ENCODE measurements at regions not wholly inside any gene's neighbourhood (a gene's known extent, or its start where the extent isn't known, plus 50 kb on each side); places are given as distances from the start of the nearest gene placed in this dataset.

DNA sequence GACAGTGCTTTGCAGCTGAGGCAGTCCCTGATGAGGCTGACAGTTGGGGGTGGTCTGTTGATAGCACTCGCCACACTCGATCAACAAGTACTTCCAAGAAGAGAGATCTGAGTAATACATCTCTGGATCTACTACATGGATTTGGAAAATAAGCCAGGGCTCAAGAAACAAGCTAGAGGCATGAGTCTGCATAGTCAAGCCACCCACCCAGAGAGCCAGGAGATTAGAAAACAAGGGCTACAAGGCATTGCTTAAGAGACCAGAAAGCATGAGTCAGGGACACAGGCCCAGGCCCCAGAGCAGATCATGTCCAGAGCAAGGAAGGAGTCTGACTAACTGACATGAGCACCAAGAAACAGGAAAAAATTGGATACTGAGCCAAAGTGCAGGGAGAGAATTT, 196.9 kb upstream of the CWC22 start (continued):
- TF ChIP-seq ZBTB7A (tag by site-specific recombination; IDR thresholded peaks at IDR 0.05; ENCODE audit: low read depth): no peak
- TF ChIP-seq, protein P1, sequence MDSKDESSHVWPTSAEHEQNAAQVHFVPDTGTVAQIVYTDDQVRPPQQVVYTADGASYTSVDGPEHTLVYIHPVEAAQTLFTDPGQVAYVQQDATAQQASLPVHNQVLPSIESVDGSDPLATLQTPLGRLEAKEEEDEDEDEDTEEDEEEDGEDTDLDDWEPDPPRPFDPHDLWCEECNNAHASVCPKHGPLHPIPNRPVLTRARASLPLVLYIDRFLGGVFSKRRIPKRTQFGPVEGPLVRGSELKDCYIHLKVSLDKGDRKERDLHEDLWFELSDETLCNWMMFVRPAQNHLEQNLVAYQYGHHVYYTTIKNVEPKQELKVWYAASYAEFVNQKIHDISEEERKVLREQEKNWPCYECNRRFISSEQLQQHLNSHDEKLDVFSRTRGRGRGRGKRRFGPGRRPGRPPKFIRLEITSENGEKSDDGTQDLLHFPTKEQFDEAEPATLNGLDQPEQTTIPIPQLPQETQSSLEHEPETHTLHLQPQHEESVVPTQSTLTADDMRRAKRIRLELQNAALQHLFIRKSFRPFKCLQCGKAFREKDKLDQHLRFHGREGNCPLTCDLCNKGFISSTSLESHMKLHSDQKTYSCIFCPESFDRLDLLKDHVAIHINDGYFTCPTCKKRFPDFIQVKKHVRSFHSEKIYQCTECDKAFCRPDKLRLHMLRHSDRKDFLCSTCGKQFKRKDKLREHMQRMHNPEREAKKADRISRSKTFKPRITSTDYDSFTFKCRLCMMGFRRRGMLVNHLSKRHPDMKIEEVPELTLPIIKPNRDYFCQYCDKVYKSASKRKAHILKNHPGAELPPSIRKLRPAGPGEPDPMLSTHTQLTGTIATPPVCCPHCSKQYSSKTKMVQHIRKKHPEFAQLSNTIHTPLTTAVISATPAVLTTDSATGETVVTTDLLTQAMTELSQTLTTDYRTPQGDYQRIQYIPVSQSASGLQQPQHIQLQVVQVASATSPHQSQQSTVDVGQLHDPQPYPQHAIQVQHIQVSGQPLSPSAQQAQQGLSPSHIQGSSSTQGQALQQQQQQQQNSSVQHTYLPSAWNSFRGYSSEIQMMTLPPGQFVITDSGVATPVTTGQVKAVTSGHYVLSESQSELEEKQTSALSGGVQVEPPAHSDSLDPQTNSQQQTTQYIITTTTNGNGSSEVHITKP (tag by site-specific recombination; IDR thresholded peaks at IDR 0.05): no peak
- no peak for TF ChIP-seq ZNF664 (tag by site-specific recombination; IDR thresholded peaks at IDR 0.05)

DNA sequence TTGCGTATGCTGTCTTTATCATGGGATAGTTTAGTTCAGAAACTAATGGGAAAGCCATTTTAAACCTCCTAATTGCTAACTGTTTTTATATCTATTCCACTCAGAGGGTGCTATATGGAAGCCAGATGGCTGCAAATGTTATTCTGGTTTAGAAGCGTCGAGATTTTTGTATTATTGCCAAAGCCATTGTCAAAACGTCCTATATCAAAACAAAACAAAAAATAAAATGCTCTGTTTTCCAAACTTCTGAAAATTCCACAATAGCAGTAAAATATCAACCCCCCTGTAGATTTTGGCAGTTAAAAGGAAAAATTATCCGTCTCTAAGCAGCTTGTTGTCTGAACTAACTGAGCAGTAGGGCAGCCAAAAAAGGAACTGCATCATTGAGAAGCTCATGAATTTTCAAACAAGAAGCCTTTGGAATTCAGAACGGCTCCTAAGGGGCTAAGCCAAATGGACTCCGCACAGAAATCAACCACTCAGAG, 195.4 kb upstream of the CWC22 start:
- ChIA-PET POLR2A (no interaction called here), CTCF (no interaction called here)
- no peak overlapping the region for H3K27ac ChIP-seq (ENCODE audit: extremely low read depth, low read depth, low read length)
- no peak overlapping the region for H3K4me3 ChIP-seq (ENCODE audit: low read depth, low read length)
- H3K9me3 ChIP-seq (ENCODE audit: control insufficient read depth, insufficient read depth, low read depth, low read length): no peaks in the 10 kb centered on the region
- H3K36me3 ChIP-seq (ENCODE audit: control insufficient read depth in 2 of 2, insufficient read depth in 1 of 2, low read length in 2 of 2): no peaks in the 10 kb centered on the region
- TF ChIP-seq TCF7L2 (IDR thresholded peaks at IDR 0.05; ENCODE audit: borderline replicate concordance, low read depth, low read length): no peak
- TF ChIP-seq, protein P2, sequence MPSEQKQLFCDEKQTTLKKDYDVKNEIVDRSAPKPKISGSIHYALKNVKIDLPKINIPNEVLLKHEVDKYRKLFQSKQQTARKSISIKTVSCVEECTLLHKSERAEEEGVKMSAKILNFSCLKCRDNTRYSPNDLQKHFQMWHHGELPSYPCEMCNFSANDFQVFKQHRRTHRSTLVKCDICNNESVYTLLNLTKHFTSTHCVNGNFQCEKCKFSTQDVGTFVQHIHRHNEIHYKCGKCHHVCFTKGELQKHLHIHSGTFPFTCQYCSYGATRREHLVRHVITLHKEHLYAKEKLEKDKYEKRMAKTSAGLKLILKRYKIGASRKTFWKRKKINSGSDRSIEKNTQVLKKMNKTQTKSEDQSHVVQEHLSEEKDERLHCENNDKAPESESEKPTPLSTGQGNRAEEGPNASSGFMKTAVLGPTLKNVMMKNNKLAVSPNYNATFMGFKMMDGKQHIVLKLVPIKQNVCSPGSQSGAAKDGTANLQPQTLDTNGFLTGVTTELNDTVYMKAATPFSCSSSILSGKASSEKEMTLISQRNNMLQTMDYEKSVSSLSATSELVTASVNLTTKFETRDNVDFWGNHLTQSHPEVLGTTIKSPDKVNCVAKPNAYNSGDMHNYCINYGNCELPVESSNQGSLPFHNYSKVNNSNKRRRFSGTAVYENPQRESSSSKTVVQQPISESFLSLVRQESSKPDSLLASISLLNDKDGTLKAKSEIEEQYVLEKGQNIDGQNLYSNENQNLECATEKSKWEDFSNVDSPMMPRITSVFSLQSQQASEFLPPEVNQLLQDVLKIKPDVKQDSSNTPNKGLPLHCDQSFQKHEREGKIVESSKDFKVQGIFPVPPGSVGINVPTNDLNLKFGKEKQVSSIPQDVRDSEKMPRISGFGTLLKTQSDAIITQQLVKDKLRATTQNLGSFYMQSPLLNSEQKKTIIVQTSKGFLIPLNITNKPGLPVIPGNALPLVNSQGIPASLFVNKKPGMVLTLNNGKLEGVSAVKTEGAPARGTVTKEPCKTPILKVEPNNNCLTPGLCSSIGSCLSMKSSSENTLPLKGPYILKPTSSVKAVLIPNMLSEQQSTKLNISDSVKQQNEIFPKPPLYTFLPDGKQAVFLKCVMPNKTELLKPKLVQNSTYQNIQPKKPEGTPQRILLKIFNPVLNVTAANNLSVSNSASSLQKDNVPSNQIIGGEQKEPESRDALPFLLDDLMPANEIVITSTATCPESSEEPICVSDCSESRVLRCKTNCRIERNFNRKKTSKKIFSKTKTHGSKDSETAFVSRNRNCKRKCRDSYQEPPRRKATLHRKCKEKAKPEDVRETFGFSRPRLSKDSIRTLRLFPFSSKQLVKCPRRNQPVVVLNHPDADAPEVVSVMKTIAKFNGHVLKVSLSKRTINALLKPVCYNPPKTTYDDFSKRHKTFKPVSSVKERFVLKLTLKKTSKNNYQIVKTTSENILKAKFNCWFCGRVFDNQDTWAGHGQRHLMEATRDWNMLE (tag by site-specific recombination; conservative IDR thresholded peaks at IDR 0.05; ENCODE audit: low read depth): no peak
- TF ChIP-seq ZNF830 (tag by site-specific recombination; IDR thresholded peaks at IDR 0.05; ENCODE audit: low read depth): no peak
- no peak for TF ChIP-seq ZNF768 (tag by site-specific recombination; IDR thresholded peaks at IDR 0.05)
- TF ChIP-seq SCRT1 (tag by site-specific recombination; IDR thresholded peaks at IDR 0.05; ENCODE audit: borderline replicate concordance): no peak
- no peak for TF ChIP-seq ZSCAN18 (tag by site-specific recombination; IDR thresholded peaks at IDR 0.05)
- TF ChIP-seq ZNF335 (tag by site-specific recombination; conservative IDR thresholded peaks at IDR 0.05): no peak
- no peak for TF ChIP-seq ZNF529 (tag by site-specific recombination; IDR thresholded peaks at IDR 0.05; ENCODE audit: insufficient replicate concordance)
- TF ChIP-seq ZNF23 (tag by site-specific recombination; IDR thresholded peaks at IDR 0.05; ENCODE audit: borderline replicate concordance): no peak
- no peak for TF ChIP-seq ZNF10 (tag by site-specific recombination; IDR thresholded peaks at IDR 0.05)
- TF ChIP-seq ZFP41 (tag by site-specific recombination; IDR thresholded peaks at IDR 0.05; ENCODE audit: borderline replicate concordance): no peak
- TF ChIP-seq ZNF510 (tag by site-specific recombination; IDR thresholded peaks at IDR 0.05; ENCODE audit: insufficient replicate concordance): no peak
- no peak for TF ChIP-seq ZNF473 (tag by site-specific recombination; IDR thresholded peaks at IDR 0.05)
- TF ChIP-seq BCL11B (tag by site-specific recombination; IDR thresholded peaks at IDR 0.05; ENCODE audit: low read depth): no peak
- TF ChIP-seq ZBTB6 (tag by site-specific recombination; IDR thresholded peaks at IDR 0.05): no peak
- TF ChIP-seq ZNF175 (tag by site-specific recombination; IDR thresholded peaks at IDR 0.05): no peak
- no peak for TF ChIP-seq ZNF626 (tag by site-specific recombination; IDR thresholded peaks at IDR 0.05)
- no peak for TF ChIP-seq ZNF560 (tag by site-specific recombination; IDR thresholded peaks at IDR 0.05; ENCODE audit: borderline replicate concordance)
- TF ChIP-seq ZNF146 (tag by site-specific recombination; IDR thresholded peaks at IDR 0.05): no peak
- H3K4me1 ChIP-seq (ENCODE audit: control insufficient read depth, insufficient read depth, low read length): peaks cover 5% of the 10 kb centered on the region
